ENCODE measurements at regions not wholly inside any gene's neighbourhood (a gene's known extent, or its start where the extent isn't known, plus 50 kb on each side); places are given as distances from the start of the nearest gene placed in this dataset.

DNA sequence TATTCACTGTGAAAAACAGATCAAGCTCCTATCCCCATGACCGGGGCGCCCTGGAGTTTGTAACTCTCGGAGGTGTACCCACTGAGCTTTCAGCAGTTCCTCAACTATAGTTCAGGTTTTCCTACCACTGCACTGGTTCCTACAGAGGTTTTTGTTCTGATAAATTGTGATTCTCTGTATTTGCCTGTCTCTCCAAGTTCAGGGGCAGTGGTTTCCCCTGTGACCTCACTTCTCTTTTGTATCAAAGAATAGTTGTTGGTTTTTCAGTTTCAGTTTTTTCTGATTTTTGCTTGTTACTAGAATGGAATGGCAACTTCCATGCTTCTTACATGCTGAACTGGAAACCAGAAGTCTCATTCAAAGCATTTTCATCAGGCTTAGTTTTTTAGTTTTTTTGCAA lies 56.8 kb upstream of the PLS3 start:
- no peak for TF ChIP-seq POLR2A (IDR thresholded peaks at IDR 0.05)
- TF ChIP-seq, protein P1, sequence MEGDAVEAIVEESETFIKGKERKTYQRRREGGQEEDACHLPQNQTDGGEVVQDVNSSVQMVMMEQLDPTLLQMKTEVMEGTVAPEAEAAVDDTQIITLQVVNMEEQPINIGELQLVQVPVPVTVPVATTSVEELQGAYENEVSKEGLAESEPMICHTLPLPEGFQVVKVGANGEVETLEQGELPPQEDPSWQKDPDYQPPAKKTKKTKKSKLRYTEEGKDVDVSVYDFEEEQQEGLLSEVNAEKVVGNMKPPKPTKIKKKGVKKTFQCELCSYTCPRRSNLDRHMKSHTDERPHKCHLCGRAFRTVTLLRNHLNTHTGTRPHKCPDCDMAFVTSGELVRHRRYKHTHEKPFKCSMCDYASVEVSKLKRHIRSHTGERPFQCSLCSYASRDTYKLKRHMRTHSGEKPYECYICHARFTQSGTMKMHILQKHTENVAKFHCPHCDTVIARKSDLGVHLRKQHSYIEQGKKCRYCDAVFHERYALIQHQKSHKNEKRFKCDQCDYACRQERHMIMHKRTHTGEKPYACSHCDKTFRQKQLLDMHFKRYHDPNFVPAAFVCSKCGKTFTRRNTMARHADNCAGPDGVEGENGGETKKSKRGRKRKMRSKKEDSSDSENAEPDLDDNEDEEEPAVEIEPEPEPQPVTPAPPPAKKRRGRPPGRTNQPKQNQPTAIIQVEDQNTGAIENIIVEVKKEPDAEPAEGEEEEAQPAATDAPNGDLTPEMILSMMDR (IDR thresholded peaks at IDR 0.05), result no peak
